ENCODE measurements at regions not wholly inside any gene's neighbourhood (a gene's known extent, or its start where the extent isn't known, plus 50 kb on each side); places are given as distances from the start of the nearest gene placed in this dataset.

DNA sequence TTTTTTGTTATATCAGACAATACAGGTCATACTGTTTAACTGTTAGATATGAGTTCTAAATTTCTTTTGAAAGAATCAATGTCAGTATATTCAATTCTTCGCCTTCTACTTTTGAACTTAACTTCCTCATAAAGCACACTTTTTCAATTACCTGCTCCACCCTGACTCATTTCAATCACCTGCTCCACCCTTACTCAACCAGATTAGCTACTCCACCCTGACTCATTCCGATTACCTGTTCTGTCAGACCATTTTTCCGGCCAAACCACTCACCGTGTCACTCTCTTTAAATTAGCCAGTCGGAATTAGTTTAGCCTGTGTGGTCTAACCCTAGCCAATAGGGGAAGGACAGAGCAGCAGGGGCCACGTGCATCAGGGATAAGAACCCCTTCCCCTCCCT lies 751.8 kb upstream of the POU3F4 start:
- TF ChIP-seq CTCF (IDR thresholded peaks at IDR 0.05; ENCODE audit: low read length): no peak
- TF ChIP-seq EZH2 (optimal IDR thresholded peaks at IDR 0.05; ENCODE audit: low read depth, low read length): no peak

Data from MM.1S (cell line).